NCI-H1105 treated with DMSO at 0.1 percent for 48 hours (cell line): ENCODE measurements at regions not wholly inside any gene's neighbourhood (a gene's known extent, or its start where the extent isn't known, plus 50 kb on each side); places are given as distances from the start of the nearest gene placed in this dataset.

Source experiments
- DNase-seq: peaks from one replicate; lab custom pipeline; 2025; lab: John Stamatoyannopoulos, UW

DNA sequence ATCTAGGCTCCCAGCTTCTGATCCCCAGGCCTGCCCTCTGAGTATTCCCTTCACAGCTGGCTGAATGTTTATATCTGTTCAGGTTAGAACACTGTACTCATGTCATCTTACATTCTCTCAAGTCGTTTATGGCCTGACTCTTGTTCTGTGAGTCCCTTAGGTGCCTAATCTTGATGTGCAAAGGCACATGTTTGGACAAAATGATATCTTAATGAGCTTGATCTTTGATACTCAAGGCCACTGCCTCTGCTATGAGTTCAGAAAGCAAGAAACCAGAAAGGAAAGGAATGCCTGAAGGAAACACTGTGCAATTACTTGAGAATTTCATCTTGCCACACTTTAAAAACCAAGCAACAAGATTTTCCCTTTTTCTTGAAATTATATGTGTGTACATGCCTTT lies 391.8 kb upstream of the ZNF608 start:
- no peak for DNase-seq

GRCh38 chr5:125139590-125139989 lies 393.2 kb upstream of the ZNF608 start:
- DNase-seq, result no peak

DNA sequence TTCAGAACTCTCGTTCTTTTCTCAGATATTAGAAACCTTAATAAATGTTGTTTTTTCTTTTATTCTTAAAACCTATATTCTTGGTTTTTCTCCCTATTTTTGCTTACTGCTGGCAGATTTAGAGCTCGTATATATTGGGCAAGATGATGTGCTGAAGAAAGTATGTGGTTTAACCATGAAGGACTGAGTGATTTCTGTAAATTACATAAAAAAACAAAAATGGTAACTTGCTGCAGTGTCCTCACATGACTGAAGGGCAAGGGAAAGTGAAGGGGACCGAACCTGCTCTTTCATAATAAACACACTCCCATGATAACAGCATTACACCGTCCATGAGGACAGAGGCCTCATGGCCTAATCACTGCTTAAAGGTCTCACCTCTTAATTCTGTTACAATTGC lies 393.8 kb upstream of the ZNF608 start:
- DNase-seq, result no peak

DNA sequence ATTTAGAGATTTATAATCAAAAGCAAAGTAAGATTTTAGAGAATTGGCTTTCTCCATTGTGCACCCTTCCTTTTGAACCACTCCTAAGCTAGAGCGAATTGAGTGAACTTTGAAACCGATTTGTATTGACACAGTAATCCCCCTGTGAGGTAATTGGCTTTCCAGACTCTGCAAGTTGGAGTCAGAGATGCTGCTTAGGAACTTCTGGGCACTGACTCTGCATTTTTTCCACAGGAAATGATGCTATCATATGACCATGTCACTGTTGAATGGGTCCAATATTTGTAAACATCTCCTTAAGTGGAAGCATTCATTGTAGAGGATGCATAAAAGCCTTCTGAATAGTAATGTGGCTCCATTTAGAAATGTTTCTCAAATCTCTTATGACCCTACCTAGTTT lies 394.4 kb upstream of the ZNF608 start:
- DNase-seq, result no peak

DNA sequence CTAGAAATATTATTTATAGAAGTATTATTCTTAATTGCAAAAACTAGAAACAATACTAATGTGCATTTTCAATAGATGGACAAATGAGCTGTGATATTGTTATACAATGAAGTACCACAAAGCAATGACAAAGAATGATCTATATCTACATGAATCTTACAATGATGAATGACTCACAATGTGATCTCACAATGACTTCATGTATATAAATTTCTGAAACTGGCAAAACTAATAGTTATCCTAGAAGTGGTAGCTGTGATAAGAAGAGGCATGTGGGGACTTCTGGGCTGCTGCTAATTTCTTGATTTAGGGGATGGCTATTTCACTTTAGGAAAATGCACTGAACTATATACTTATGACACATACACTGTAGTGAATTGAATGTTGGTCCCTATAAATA lies 396.0 kb upstream of the ZNF608 start:
- no peak for DNase-seq

- no peak for DNase-seq
Measured at GRCh38 chr5:125143011-125143410, 396.6 kb upstream of the ZNF608 start.

GRCh38 chr5:125148076-125148475 lies 401.6 kb upstream of the ZNF608 start:
- DNase-seq, result no peak

- DNase-seq, result no peak
Measured at GRCh38 chr5:125148706-125149105, 402.3 kb upstream of the ZNF608 start.

DNA sequence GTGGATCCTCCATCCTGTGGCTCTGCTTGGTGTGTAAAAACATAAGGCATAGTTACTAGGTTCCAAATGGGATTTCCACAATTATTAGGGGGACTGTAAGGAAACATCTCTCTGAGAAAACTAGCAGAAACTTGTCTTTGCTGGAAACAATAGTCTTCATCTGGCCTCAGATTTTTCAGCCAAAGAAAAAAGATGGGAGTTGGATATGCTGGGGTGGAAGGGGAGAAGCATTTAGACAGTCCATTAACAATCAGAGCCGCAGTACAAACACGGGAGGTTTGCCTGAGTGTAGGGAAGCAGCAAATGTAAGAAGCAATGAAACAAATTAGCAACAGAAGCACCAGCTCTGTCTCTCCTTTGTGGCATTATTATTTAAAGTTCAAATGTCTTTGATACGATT lies 402.7 kb upstream of the ZNF608 start:
- no peak for DNase-seq

DNA sequence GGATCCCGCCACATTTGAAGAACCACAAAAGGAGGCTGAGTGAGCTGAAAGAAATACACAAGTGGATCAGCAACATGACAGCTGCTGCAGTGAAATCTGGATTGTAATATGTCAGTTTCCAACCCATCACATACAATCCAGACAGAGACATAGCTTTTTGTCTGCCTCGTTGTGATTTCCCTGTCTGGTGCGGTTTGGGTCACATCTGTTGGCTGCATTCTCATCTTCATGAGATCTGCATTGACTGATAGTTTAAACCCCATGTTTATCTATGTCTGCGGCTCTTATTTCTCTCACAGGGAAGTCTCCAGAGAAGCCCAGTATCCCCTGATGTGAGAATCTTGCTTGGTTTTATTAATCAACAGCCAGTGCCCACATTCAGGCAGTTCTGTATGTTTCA lies 403.1 kb upstream of the ZNF608 start:
- no peak for DNase-seq

- no peak for DNase-seq
Measured at GRCh38 chr5:125150041-125150669, 403.7 kb upstream of the ZNF608 start.

GRCh38 chr5:125151150-125151900 lies 404.9 kb upstream of the ZNF608 start:
- DNase-seq, result no peak

GRCh38 chr5:125152044-125152443 lies 405.6 kb upstream of the ZNF608 start:
- DNase-seq, result no peak

- no peak for DNase-seq
Measured at GRCh38 chr5:125152461-125153189, 406.2 kb upstream of the ZNF608 start.

DNA sequence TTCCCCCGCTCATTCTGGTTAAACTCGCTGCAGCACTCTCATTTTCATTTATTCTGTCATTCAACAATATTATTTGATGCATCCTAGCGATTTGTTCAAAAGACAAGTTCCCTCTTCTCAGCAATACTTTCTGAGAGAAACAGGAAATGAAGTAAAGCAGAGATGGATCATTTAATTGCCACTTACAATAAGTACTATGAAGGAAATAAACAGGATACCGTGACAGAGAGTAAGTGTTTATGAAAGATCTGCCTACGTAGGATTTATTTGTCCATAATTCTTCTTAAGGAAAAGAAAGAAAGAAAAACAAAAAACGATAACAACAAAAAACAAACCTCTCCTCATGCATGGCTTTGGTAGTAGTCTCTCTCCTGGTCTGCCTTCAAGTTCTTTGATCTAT lies 406.8 kb upstream of the ZNF608 start:
- DNase-seq, result no peak

GRCh38 chr5:125154301-125155110 lies 408.1 kb upstream of the ZNF608 start:
- no peak for DNase-seq

DNA sequence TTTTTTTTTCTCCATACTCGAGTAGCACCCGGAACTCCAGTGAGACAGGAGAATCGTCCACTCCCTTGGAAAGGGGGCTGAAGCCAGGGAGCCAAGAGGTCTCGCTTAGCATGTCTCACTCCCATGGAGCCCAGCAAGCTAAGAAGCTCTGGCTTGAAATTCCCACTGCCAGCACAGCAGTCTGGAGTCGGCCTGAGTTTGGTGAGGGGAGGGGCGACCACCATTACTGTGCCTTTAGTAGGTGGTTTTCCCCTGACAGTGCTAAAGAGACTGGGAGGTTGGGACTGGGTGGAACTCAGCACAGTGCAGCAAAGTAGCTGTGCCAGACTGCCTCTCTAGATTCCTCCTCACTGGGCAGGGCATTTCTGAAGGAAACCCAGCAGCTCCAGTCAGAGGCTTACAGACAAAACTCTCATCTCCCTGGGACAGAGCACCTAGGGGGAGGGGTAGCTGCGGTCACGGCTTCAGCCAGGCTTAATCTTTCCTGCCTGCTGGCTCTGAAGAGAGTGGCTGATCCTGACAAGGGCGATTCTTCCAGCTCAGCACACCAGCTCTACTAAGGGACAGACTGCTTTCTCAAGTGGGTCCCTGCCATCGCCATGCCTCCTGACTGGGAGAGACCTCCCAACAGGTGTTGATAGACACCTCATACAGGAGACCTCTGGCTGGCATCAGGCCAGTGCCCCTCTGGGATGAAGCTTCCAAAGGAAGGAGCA lies 414.5 kb upstream of the ZNF608 start:
- no peak for DNase-seq

DNA sequence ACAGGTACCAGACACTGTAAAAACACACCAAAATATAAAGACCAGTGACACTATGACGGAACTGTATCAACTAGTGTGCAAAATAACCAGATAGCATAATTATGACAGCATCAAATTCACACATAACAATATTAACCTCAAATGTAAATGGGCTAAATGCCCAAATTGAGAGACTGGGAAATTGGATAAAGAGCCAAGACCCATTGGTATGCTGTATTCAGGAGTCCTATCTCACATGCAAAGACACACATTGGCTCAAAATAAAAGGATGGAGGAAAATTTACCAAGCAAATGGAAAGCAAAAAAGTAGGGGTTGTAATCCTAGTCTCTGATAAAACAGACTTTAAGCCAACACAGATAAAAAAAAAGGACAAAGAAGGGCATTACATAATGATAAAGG lies 416.3 kb upstream of the ZNF608 start:
- DNase-seq, result no peak

- no peak for DNase-seq
Measured at GRCh38 chr5:125169396-125169795, 423.0 kb upstream of the ZNF608 start.

GRCh38 chr5:125171641-125172040 lies 425.2 kb upstream of the ZNF608 start:
- no peak for DNase-seq

DNA sequence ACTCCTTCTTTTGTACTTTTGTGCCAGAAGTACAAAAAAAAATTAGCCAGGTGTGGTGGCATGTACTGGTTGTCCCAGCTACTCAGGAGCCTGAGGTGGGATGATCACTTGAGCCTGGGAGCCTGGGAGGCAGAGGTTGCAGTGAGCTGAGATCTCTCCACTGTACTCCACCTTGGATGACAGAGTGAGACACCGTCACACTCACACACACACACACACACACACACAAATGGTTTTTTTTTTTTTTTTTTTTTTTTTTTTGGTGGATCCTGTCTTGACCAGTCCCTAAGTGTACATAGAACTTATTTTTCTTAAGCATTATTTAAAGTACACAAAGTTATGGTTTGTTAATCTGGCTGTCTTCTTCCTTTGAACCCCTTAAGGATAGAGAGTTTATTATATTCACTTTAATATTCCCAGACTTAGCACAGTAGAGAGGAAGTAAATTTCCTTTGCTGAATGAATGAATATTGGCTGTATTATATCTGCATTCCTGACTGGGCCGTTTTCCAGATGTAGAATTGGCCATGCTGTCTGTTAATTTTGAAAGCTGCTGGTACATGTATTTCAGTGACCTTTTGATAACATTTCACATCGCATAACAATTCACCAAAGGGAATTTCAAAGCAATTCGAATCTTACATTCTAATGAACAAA lies 429.0 kb upstream of the ZNF608 start:
- no peak for DNase-seq
